ENCODE measurements at regions not wholly inside any gene's neighbourhood (a gene's known extent, or its start where the extent isn't known, plus 50 kb on each side); places are given as distances from the start of the nearest gene placed in this dataset.

- ChIA-PET CTCF (no interaction called here), POLR2A (no interaction called here)
- H3K36me3 Mint-ChIP-seq = no peaks in the 10 kb centered on the region
- no peak overlapping the region for H3K4me3 Mint-ChIP-seq
- H3K27me3 Mint-ChIP-seq (ENCODE audit: low read depth) = no peaks in the 10 kb centered on the region
- ATAC-seq = no peak; the same call in 1 of the 2 replicates
- H3K27ac Mint-ChIP-seq = no peak overlapping the region
- H3K4me1 Mint-ChIP-seq = peaks cover 20% of the 10 kb centered on the region
- no peak for DNase-seq (ENCODE audit: low spot score)
- TF ChIP-seq, protein P1, sequence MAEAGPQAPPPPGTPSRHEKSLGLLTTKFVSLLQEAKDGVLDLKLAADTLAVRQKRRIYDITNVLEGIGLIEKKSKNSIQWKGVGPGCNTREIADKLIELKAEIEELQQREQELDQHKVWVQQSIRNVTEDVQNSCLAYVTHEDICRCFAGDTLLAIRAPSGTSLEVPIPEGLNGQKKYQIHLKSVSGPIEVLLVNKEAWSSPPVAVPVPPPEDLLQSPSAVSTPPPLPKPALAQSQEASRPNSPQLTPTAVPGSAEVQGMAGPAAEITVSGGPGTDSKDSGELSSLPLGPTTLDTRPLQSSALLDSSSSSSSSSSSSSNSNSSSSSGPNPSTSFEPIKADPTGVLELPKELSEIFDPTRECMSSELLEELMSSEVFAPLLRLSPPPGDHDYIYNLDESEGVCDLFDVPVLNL (CRISPR knock-in tag; IDR thresholded peaks at IDR 0.05; ENCODE audit: borderline replicate concordance, low read depth) = no peak
- no peak for TF ChIP-seq ETV6 (CRISPR knock-in tag; IDR thresholded peaks at IDR 0.05)
- no peak for TF ChIP-seq ESRRA (CRISPR knock-in tag; IDR thresholded peaks at IDR 0.05; ENCODE audit: borderline replicate concordance)
- TF ChIP-seq, protein P2, sequence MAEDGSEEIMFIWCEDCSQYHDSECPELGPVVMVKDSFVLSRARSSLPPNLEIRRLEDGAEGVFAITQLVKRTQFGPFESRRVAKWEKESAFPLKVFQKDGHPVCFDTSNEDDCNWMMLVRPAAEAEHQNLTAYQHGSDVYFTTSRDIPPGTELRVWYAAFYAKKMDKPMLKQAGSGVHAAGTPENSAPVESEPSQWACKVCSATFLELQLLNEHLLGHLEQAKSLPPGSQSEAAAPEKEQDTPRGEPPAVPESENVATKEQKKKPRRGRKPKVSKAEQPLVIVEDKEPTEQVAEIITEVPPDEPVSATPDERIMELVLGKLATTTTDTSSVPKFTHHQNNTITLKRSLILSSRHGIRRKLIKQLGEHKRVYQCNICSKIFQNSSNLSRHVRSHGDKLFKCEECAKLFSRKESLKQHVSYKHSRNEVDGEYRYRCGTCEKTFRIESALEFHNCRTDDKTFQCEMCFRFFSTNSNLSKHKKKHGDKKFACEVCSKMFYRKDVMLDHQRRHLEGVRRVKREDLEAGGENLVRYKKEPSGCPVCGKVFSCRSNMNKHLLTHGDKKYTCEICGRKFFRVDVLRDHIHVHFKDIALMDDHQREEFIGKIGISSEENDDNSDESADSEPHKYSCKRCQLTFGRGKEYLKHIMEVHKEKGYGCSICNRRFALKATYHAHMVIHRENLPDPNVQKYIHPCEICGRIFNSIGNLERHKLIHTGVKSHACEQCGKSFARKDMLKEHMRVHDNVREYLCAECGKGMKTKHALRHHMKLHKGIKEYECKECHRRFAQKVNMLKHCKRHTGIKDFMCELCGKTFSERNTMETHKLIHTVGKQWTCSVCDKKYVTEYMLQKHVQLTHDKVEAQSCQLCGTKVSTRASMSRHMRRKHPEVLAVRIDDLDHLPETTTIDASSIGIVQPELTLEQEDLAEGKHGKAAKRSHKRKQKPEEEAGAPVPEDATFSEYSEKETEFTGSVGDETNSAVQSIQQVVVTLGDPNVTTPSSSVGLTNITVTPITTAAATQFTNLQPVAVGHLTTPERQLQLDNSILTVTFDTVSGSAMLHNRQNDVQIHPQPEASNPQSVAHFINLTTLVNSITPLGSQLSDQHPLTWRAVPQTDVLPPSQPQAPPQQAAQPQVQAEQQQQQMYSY (CRISPR knock-in tag; IDR thresholded peaks at IDR 0.05) = no peak
- no peak for TF ChIP-seq NR3C1 (CRISPR knock-in tag; conservative IDR thresholded peaks at IDR 0.05; ENCODE audit: low read depth)
- TF ChIP-seq STAT6 (CRISPR knock-in tag; conservative IDR thresholded peaks at IDR 0.05; ENCODE audit: low read depth) = no peak
- TF ChIP-seq, protein P3, sequence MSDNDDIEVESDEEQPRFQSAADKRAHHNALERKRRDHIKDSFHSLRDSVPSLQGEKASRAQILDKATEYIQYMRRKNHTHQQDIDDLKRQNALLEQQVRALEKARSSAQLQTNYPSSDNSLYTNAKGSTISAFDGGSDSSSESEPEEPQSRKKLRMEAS (CRISPR knock-in tag; IDR thresholded peaks at IDR 0.05) = no peak
- TF ChIP-seq, protein P4, sequence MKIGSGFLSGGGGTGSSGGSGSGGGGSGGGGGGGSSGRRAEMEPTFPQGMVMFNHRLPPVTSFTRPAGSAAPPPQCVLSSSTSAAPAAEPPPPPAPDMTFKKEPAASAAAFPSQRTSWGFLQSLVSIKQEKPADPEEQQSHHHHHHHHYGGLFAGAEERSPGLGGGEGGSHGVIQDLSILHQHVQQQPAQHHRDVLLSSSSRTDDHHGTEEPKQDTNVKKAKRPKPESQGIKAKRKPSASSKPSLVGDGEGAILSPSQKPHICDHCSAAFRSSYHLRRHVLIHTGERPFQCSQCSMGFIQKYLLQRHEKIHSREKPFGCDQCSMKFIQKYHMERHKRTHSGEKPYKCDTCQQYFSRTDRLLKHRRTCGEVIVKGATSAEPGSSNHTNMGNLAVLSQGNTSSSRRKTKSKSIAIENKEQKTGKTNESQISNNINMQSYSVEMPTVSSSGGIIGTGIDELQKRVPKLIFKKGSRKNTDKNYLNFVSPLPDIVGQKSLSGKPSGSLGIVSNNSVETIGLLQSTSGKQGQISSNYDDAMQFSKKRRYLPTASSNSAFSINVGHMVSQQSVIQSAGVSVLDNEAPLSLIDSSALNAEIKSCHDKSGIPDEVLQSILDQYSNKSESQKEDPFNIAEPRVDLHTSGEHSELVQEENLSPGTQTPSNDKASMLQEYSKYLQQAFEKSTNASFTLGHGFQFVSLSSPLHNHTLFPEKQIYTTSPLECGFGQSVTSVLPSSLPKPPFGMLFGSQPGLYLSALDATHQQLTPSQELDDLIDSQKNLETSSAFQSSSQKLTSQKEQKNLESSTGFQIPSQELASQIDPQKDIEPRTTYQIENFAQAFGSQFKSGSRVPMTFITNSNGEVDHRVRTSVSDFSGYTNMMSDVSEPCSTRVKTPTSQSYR (CRISPR knock-in tag; IDR thresholded peaks at IDR 0.05) = no peak
- no peak for TF ChIP-seq CREM (CRISPR knock-in tag; IDR thresholded peaks at IDR 0.05)
- TF ChIP-seq ZNF232 (CRISPR knock-in tag; IDR thresholded peaks at IDR 0.05) = no peak
- TF ChIP-seq KAT7 (CRISPR knock-in tag; IDR thresholded peaks at IDR 0.05; ENCODE audit: borderline replicate concordance) = no peak
- no peak for TF ChIP-seq ZNF263 (CRISPR knock-in tag; IDR thresholded peaks at IDR 0.05; ENCODE audit: low read depth)
- no peak for TF ChIP-seq SP1 (CRISPR knock-in tag; conservative IDR thresholded peaks at IDR 0.05)
- TF ChIP-seq TEAD4 (CRISPR knock-in tag; IDR thresholded peaks at IDR 0.05) = no peak
- TF ChIP-seq FOXK1 (CRISPR knock-in tag; IDR thresholded peaks at IDR 0.05) = no peak
- TF ChIP-seq, protein P5, sequence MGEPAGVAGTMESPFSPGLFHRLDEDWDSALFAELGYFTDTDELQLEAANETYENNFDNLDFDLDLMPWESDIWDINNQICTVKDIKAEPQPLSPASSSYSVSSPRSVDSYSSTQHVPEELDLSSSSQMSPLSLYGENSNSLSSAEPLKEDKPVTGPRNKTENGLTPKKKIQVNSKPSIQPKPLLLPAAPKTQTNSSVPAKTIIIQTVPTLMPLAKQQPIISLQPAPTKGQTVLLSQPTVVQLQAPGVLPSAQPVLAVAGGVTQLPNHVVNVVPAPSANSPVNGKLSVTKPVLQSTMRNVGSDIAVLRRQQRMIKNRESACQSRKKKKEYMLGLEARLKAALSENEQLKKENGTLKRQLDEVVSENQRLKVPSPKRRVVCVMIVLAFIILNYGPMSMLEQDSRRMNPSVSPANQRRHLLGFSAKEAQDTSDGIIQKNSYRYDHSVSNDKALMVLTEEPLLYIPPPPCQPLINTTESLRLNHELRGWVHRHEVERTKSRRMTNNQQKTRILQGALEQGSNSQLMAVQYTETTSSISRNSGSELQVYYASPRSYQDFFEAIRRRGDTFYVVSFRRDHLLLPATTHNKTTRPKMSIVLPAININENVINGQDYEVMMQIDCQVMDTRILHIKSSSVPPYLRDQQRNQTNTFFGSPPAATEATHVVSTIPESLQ (CRISPR knock-in tag; IDR thresholded peaks at IDR 0.05) = no peak
- no peaks in the 10 kb centered on the region for H3K9me3 Mint-ChIP-seq
Observed at GRCh38 chr12:75909714-75910656, 121.6 kb downstream of the PHLDA1 start.

Data from WTC11 (cell line).